ENCODE measurements at regions not wholly inside any gene's neighbourhood (a gene's known extent, or its start where the extent isn't known, plus 50 kb on each side); places are given as distances from the start of the nearest gene placed in this dataset.
A peak's percentile ranks its signal among the peaks of the same experiment; 100 is the strongest.

DNA sequence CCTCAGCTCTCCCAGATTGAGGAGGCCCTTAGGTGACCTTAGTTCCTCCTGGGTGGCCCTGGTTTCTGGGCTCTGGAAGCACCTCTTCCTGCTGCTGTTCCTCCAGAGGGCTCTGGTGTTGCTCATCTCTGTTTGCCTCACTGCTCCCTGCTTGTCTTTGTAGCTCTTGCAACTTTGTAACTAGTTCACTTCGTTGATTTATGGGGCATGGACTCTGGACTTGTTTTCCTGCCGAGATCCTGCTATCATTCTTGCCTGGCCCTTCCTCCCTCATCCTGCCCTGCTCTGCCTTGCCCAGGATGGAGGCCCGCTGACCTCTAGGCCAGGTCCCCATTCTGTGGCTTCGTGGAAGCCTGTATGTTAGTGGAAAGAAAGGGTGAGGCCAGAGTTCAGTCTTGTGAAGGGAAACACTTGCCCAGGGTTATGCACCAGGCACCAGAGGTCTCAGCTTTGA is 169.3 kb downstream of the MACROH2A1 start (continued):
- TF ChIP-seq, protein P1, sequence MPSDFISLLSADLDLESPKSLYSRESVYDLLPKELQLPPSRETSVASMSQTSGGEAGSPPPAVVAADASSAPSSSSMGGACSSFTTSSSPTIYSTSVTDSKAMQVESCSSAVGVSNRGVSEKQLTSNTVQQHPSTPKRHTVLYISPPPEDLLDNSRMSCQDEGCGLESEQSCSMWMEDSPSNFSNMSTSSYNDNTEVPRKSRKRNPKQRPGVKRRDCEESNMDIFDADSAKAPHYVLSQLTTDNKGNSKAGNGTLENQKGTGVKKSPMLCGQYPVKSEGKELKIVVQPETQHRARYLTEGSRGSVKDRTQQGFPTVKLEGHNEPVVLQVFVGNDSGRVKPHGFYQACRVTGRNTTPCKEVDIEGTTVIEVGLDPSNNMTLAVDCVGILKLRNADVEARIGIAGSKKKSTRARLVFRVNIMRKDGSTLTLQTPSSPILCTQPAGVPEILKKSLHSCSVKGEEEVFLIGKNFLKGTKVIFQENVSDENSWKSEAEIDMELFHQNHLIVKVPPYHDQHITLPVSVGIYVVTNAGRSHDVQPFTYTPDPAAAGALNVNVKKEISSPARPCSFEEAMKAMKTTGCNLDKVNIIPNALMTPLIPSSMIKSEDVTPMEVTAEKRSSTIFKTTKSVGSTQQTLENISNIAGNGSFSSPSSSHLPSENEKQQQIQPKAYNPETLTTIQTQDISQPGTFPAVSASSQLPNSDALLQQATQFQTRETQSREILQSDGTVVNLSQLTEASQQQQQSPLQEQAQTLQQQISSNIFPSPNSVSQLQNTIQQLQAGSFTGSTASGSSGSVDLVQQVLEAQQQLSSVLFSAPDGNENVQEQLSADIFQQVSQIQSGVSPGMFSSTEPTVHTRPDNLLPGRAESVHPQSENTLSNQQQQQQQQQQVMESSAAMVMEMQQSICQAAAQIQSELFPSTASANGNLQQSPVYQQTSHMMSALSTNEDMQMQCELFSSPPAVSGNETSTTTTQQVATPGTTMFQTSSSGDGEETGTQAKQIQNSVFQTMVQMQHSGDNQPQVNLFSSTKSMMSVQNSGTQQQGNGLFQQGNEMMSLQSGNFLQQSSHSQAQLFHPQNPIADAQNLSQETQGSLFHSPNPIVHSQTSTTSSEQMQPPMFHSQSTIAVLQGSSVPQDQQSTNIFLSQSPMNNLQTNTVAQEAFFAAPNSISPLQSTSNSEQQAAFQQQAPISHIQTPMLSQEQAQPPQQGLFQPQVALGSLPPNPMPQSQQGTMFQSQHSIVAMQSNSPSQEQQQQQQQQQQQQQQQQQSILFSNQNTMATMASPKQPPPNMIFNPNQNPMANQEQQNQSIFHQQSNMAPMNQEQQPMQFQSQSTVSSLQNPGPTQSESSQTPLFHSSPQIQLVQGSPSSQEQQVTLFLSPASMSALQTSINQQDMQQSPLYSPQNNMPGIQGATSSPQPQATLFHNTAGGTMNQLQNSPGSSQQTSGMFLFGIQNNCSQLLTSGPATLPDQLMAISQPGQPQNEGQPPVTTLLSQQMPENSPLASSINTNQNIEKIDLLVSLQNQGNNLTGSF (CRISPR knock-in tag; IDR thresholded peaks at IDR 0.05), result no peak
- peak; percentile 57; the same call in 1 of the 2 replicates for TF ChIP-seq MEF2D (CRISPR knock-in tag; IDR thresholded peaks at IDR 0.05)
- 0 out of 2 replicates have a peak, but pooled peaks have one; percentile 39 for TF ChIP-seq KDM6A (CRISPR knock-in tag; IDR thresholded peaks at IDR 0.05; ENCODE audit: low read depth)
- TF ChIP-seq REXO4 (CRISPR knock-in tag; IDR thresholded peaks at IDR 0.05; ENCODE audit: borderline replicate concordance), result no peak
- no peak for TF ChIP-seq GABPA (IDR thresholded peaks at IDR 0.05; ENCODE audit: low read depth, low read length)
- TF ChIP-seq GABPA (CRISPR knock-in tag; IDR thresholded peaks at IDR 0.05; ENCODE audit: low read depth), result 0 out of 2 replicates have a peak, but pooled peaks have one; percentile 38
- no peak for TF ChIP-seq KMT2A (CRISPR knock-in tag; IDR thresholded peaks at IDR 0.05)
- no peak for TF ChIP-seq HNRNPLL (IDR thresholded peaks at IDR 0.05; ENCODE audit: low read depth, low read length, poor library complexity, severe bottlenecking)
- peak; percentile 57; the same call in 1 of the 2 replicates for TF ChIP-seq DPF2 (CRISPR knock-in tag; IDR thresholded peaks at IDR 0.05; ENCODE audit: borderline replicate concordance, low read depth)
- no peak for TF ChIP-seq ATM (IDR thresholded peaks at IDR 0.05; ENCODE audit: borderline replicate concordance)
- TF ChIP-seq, protein P2, sequence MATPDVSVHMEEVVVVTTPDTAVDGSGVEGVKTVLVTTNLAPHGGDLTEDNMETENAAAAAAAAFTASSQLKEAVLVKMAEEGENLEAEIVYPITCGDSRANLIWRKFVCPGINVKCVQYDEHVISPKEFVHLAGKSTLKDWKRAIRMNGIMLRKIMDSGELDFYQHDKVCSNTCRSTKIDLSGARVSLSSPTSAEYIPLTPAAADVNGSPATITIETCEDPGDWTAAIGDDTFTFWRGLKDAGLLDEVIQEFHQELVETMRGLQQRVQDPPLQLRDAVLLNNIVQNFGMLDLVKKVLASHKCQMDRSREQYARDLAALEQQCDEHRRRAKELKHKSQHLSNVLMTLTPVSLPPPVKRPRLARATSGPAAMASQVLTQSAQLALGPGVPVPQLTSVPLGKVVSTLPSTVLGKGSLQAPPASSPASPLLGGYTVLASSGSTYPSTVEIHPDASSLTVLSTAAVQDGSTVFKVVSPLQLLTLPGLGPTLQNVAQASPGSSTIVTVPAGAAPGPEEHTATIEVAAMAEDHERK (CRISPR knock-in tag; IDR thresholded peaks at IDR 0.05; ENCODE audit: low read depth), result no peak
- TF ChIP-seq ZNF225 (CRISPR knock-in tag; IDR thresholded peaks at IDR 0.05), result no peak
- TF ChIP-seq ZNF790 (CRISPR knock-in tag; IDR thresholded peaks at IDR 0.05; ENCODE audit: borderline replicate concordance), result no peak
- TF ChIP-seq, protein P3, sequence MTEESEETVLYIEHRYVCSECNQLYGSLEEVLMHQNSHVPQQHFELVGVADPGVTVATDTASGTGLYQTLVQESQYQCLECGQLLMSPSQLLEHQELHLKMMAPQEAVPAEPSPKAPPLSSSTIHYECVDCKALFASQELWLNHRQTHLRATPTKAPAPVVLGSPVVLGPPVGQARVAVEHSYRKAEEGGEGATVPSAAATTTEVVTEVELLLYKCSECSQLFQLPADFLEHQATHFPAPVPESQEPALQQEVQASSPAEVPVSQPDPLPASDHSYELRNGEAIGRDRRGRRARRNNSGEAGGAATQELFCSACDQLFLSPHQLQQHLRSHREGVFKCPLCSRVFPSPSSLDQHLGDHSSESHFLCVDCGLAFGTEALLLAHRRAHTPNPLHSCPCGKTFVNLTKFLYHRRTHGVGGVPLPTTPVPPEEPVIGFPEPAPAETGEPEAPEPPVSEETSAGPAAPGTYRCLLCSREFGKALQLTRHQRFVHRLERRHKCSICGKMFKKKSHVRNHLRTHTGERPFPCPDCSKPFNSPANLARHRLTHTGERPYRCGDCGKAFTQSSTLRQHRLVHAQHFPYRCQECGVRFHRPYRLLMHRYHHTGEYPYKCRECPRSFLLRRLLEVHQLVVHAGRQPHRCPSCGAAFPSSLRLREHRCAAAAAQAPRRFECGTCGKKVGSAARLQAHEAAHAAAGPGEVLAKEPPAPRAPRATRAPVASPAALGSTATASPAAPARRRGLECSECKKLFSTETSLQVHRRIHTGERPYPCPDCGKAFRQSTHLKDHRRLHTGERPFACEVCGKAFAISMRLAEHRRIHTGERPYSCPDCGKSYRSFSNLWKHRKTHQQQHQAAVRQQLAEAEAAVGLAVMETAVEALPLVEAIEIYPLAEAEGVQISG (CRISPR knock-in tag; IDR thresholded peaks at IDR 0.05), result peak; percentile 47
- TF ChIP-seq, protein P4, sequence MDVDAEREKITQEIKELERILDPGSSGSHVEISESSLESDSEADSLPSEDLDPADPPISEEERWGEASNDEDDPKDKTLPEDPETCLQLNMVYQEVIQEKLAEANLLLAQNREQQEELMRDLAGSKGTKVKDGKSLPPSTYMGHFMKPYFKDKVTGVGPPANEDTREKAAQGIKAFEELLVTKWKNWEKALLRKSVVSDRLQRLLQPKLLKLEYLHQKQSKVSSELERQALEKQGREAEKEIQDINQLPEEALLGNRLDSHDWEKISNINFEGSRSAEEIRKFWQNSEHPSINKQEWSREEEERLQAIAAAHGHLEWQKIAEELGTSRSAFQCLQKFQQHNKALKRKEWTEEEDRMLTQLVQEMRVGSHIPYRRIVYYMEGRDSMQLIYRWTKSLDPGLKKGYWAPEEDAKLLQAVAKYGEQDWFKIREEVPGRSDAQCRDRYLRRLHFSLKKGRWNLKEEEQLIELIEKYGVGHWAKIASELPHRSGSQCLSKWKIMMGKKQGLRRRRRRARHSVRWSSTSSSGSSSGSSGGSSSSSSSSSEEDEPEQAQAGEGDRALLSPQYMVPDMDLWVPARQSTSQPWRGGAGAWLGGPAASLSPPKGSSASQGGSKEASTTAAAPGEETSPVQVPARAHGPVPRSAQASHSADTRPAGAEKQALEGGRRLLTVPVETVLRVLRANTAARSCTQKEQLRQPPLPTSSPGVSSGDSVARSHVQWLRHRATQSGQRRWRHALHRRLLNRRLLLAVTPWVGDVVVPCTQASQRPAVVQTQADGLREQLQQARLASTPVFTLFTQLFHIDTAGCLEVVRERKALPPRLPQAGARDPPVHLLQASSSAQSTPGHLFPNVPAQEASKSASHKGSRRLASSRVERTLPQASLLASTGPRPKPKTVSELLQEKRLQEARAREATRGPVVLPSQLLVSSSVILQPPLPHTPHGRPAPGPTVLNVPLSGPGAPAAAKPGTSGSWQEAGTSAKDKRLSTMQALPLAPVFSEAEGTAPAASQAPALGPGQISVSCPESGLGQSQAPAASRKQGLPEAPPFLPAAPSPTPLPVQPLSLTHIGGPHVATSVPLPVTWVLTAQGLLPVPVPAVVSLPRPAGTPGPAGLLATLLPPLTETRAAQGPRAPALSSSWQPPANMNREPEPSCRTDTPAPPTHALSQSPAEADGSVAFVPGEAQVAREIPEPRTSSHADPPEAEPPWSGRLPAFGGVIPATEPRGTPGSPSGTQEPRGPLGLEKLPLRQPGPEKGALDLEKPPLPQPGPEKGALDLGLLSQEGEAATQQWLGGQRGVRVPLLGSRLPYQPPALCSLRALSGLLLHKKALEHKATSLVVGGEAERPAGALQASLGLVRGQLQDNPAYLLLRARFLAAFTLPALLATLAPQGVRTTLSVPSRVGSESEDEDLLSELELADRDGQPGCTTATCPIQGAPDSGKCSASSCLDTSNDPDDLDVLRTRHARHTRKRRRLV (CRISPR knock-in tag; IDR thresholded peaks at IDR 0.05), result no peak

Measured in HepG2 (cell line).